ENCODE measurements at regions not wholly inside any gene's neighbourhood (a gene's known extent, or its start where the extent isn't known, plus 50 kb on each side); places are given as distances from the start of the nearest gene placed in this dataset.

DNA sequence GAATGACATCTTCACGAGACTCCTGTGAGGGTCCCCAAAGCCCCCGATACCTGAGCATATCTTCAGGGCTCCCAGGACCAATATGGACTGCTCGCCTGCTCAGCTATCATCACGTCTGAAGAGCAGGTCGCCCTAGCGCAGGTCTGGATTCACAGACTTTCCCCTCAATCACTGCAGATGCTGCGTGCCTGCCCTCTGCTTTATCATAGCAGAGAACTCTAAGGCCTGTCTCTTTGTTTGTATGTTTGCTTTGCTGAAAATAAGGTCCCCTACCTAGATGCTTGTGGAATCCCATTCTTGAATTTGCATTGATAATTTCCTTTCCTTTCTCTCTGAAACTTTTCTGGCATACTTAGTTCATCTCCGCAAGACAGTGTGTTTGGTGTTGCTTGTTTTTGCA, 140.3 kb upstream of the NSMCE3 start:
- WGBS, 2 donors = 81 to 82% methylated on average over 8 of the region's 8 CpGs

DNA sequence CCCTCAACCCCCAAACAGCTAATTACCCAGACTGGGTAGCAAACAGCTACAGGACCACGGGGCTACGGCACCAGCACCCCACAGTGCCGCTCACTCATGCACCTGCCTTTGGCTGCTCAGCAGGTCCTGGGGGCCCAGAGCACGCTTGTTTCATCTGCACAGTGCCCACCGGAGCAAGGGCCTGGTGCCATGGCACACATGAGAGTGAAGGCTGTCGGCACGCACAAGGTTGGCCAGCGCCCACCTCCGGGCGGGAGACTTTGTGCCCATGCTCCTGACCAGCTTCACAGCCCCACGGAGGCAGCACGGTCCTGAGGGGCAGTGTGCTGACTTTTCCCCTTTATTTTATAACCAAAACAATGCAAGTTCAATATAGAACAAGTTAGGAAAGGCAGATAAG, 135.9 kb upstream of the NSMCE3 start:
- no peaks in the 10 kb centered on the region for H3K9me3 ChIP-seq (ENCODE audit: control insufficient read depth in 4 of 4, insufficient read depth in 3 of 4, low read length in 3 of 4)
- H3K4me3 ChIP-seq = no peak overlapping the region
- no peaks in the 10 kb centered on the region for H3K27me3 ChIP-seq (ENCODE audit: control insufficient read depth in 3 of 3, insufficient read depth in 3 of 3, low read length in 2 of 3)
- DNase-seq (no peak), ATAC-seq (ENCODE audit: insufficient read depth, low FRiP score) (no peak)
- H3K36me3 ChIP-seq (ENCODE audit: control insufficient read depth in 4 of 4, insufficient read depth in 4 of 4, low read length in 4 of 4) = no peaks in the 10 kb centered on the region
- no peak for TF ChIP-seq CTCF (IDR thresholded peaks at IDR 0.05; ENCODE audit: control extremely low read depth, extremely low read depth)
- no peaks in the 10 kb centered on the region for H3K4me1 ChIP-seq (ENCODE audit: control insufficient read depth in 5 of 5, insufficient read depth in 5 of 5, low read length in 5 of 5)
- no peak overlapping the region for H3K9ac ChIP-seq (ENCODE audit: insufficient read depth in 1 of 2, low read length in 2 of 2)
- no peak overlapping the region for H3K27ac ChIP-seq (ENCODE audit: low read depth in 1 of 2, low read length in 1 of 2)
- WGBS, 2 donors = 88 to 91% methylated on average over 12 of the region's 12 CpGs

More for the DNA sequence above, 140.3 kb upstream of the NSMCE3 start:
- no peak for TF ChIP-seq CTCF (IDR thresholded peaks at IDR 0.05; ENCODE audit: control extremely low read depth, extremely low read depth)
- Histone ChIP-seq H3K9ac (ENCODE audit: insufficient read depth in 1 of 2, low read length in 2 of 2) (no peak overlapping the region), H3K4me3 (no peak overlapping the region), H3K36me3 (ENCODE audit: control insufficient read depth in 4 of 4, insufficient read depth in 4 of 4, low read length in 4 of 4) (no peaks in the 10 kb centered on the region), H3K4me1 (ENCODE audit: control insufficient read depth in 5 of 5, insufficient read depth in 5 of 5, low read length in 5 of 5) (no peaks in the 10 kb centered on the region), H3K27ac (ENCODE audit: low read depth in 1 of 2, low read length in 1 of 2) (no peak overlapping the region), H3K27me3 (ENCODE audit: control insufficient read depth in 3 of 3, insufficient read depth in 3 of 3, low read length in 2 of 3) (no peaks in the 10 kb centered on the region), H3K9me3 (ENCODE audit: control insufficient read depth in 4 of 4, insufficient read depth in 3 of 4, low read length in 3 of 4) (no peaks in the 10 kb centered on the region)
- DNase-seq (no peak), ATAC-seq (ENCODE audit: insufficient read depth, low FRiP score) (no peak)

- Histone ChIP-seq H3K27me3 (ENCODE audit: control insufficient read depth in 3 of 3, insufficient read depth in 3 of 3, low read length in 2 of 3) (no peaks in the 10 kb centered on the region), H3K9ac (ENCODE audit: insufficient read depth in 1 of 2, low read length in 2 of 2) (no peak overlapping the region), H3K9me3 (ENCODE audit: control insufficient read depth in 4 of 4, insufficient read depth in 3 of 4, low read length in 3 of 4) (no peaks in the 10 kb centered on the region), H3K27ac (ENCODE audit: low read depth in 1 of 2, low read length in 1 of 2) (no peak overlapping the region), H3K36me3 (ENCODE audit: control insufficient read depth in 4 of 4, insufficient read depth in 4 of 4, low read length in 4 of 4) (no peaks in the 10 kb centered on the region), H3K4me3 (no peak overlapping the region), H3K4me1 (ENCODE audit: control insufficient read depth in 5 of 5, insufficient read depth in 5 of 5, low read length in 5 of 5) (no peaks in the 10 kb centered on the region)
- no peak for TF ChIP-seq CTCF (IDR thresholded peaks at IDR 0.05; ENCODE audit: control extremely low read depth, extremely low read depth)
- DNase-seq (no peak), ATAC-seq (ENCODE audit: insufficient read depth, low FRiP score) (no peak)
- 54 to 72% methylated on average over 8 of the region's 8 CpGs for WGBS, 2 donors
These were observed 134.2 kb upstream of the NSMCE3 start for GRCh38 chr15:29403772-29404171.

GRCh38 chr15:29401644-29402043, 132.0 kb upstream of the NSMCE3 start:
- TF ChIP-seq CTCF (IDR thresholded peaks at IDR 0.05; ENCODE audit: control extremely low read depth, extremely low read depth) = no peak
- Histone ChIP-seq H3K9me3 (ENCODE audit: control insufficient read depth in 4 of 4, insufficient read depth in 3 of 4, low read length in 3 of 4) (no peaks in the 10 kb centered on the region), H3K27ac (ENCODE audit: low read depth in 1 of 2, low read length in 1 of 2) (no peak overlapping the region), H3K36me3 (ENCODE audit: control insufficient read depth in 4 of 4, insufficient read depth in 4 of 4, low read length in 4 of 4) (no peaks in the 10 kb centered on the region), H3K4me3 (no peak overlapping the region), H3K9ac (ENCODE audit: insufficient read depth in 1 of 2, low read length in 2 of 2) (no peak overlapping the region), H3K27me3 (ENCODE audit: control insufficient read depth in 3 of 3, insufficient read depth in 3 of 3, low read length in 2 of 3) (no peaks in the 10 kb centered on the region), H3K4me1 (ENCODE audit: control insufficient read depth in 5 of 5, insufficient read depth in 5 of 5, low read length in 5 of 5) (no peaks in the 10 kb centered on the region)
- 49 to 75% methylated on average over 7 of the region's 7 CpGs for WGBS, 2 donors
- no peak for DNase-seq
- no peak for ATAC-seq (ENCODE audit: insufficient read depth, low FRiP score)

All from lung (tissue), 11 donors.